HCT116 (cell line): ENCODE measurements at regions not wholly inside any gene's neighbourhood (a gene's known extent, or its start where the extent isn't known, plus 50 kb on each side); places are given as distances from the start of the nearest gene placed in this dataset.

Experiments used
- ATAC-seq: fragments of 200-7000 bp; cut with Tn5 transposase; 2 replicates; pipeline ENCODE4 v1.9.1; 2020; ENCODE audit warnings: mild to moderate bottlenecking, moderate library complexity
- BruUV-seq: library from RNA; stranded (reverse); fragments of 400-500 nt; replicated peaks from 2 replicates; lab custom pipeline; 2021; lab: Mats Ljungman, UMichigan
- CTCF ChIA-PET: fragments of 300-600 bp; sonication (Branson Sonifier 250); formaldehyde crosslinking; loops from one replicate; lab custom pipeline; 2021; ENCODE audit warnings: antibody characterized with exemption; lab: Charles Lee
- POLR2A ChIA-PET: fragments of 300-600, 350-600 bp; sonication (Branson Sonifier 250); formaldehyde crosslinking; loops from one replicate; lab custom pipeline; 2021; ENCODE audit warnings: antibody characterized with exemption; lab: Charles Lee
- RAD21 ChIA-PET, 2 experiments: fragments of 300-600 bp; sonication (Branson Sonifier 250); formaldehyde crosslinking; loops; one replicate each; lab custom pipeline; 2023; ENCODE audit warnings: low total read pairs in 2 of 2; ENCODE audit not compliant: uncharacterized antibody in 2 of 2, unreplicated experiment in 2 of 2, low non-redundant PET in 1 of 2; lab: Charles Lee
- DNase-seq: peaks from one replicate; pipeline ENCODE4 v3.0.0-alpha.2; 2010; ENCODE audit warnings: low read depth, low spot score
- H2AFZ ChIP-seq: fragments of 200-600 bp; shearing (Covaris generic), sonication (generic); 2 replicates; pipeline ENCODE4 v1.6.1; 2017; ENCODE audit warnings: low read depth, mixed run types, mixed read lengths, antibody characterized with exemption, low read length; ENCODE audit not compliant: poor library complexity, severe bottlenecking
- H3K27ac ChIP-seq: 2 replicates; pipeline ENCODE4 v1.5.1; 2012; ENCODE audit warnings: low read depth, low read length
- H3K27me3 ChIP-seq: fragments of 200-600 bp; sonication (generic); 2 replicates; pipeline ENCODE4 v1.6.1; 2016; ENCODE audit warnings: mixed run types, low read length, mixed read lengths; ENCODE audit not compliant: insufficient read depth
- H3K36me3 ChIP-seq, 2 experiments: fragments of 200-500 bp in 1 of 2; fragments of 200-600 bp in 1 of 2; sonication (Bioruptor generic) in 1 of 2; sonication (generic) in 1 of 2; 2 replicates each; pipeline versions ENCODE4 v1.5.1 to v1.6.1; 2014 to 2016; ENCODE audit warnings: low read length in 2 of 2, inconsistent platforms in 1 of 2, mixed read lengths in 1 of 2, mixed run types in 1 of 2; ENCODE audit not compliant: insufficient read depth in 2 of 2, control insufficient read depth in 1 of 2
- H3K4me1 ChIP-seq, 2 experiments: fragments of 200-600 bp in 1 of 2; sonication (generic) in 1 of 2; 2 replicates each; pipeline versions ENCODE4 v1.5.1 to v1.6.1; 2012 to 2017; ENCODE audit warnings: low read length in 2 of 2, inconsistent platforms in 1 of 2, mild to moderate bottlenecking in 1 of 2, mixed read lengths in 1 of 2, mixed run types in 1 of 2, moderate library complexity in 1 of 2; ENCODE audit not compliant: insufficient read depth in 2 of 2, control insufficient read depth in 1 of 2
- H3K4me2 ChIP-seq: fragments of 200-600 bp; sonication (generic); 2 replicates; pipeline ENCODE4 v1.6.1; 2017; ENCODE audit warnings: mixed run types, low read length, mixed read lengths
- H3K4me3 ChIP-seq, 2 experiments: fragments of 200-600 bp in 1 of 2; sonication (generic) in 1 of 2; replicated peaks in 1 of 2; 2 replicates each; pipeline ENCODE4 v1.5.1; 2011 to 2016; ENCODE audit warnings: low read length in 2 of 2, control low read depth in 1 of 2, low read depth in 1 of 2, mild to moderate bottlenecking in 1 of 2, mixed read lengths in 1 of 2, mixed run types in 1 of 2
- H3K79me2 ChIP-seq: fragments of 200-600 bp; sonication (generic); 2 replicates; pipeline ENCODE4 v1.6.1; 2017; ENCODE audit warnings: mild to moderate bottlenecking, mixed run types, low read length, moderate library complexity, mixed read lengths; ENCODE audit not compliant: insufficient read depth
- H3K9ac ChIP-seq: fragments of 200-600 bp; sonication (generic); 2 replicates; pipeline ENCODE4 v1.6.1; 2016; ENCODE audit warnings: low read length, mixed read lengths
- H3K9me2 ChIP-seq: fragments of 200-600 bp; sonication (generic), shearing (Covaris generic); 2 replicates; pipeline ENCODE4 v1.6.1; 2017; ENCODE audit warnings: mixed run types, mild to moderate bottlenecking, moderate library complexity; ENCODE audit not compliant: insufficient read depth
- H3K9me3 ChIP-seq, 2 experiments: fragments of 200-500 bp in 1 of 2; fragments of 200-600 bp in 1 of 2; sonication (Bioruptor generic) in 1 of 2; sonication (generic) in 1 of 2; 2 replicates each; pipeline ENCODE4 v1.6.1; 2014 to 2017; ENCODE audit warnings: low read length in 2 of 2, mixed read lengths in 2 of 2, inconsistent platforms in 1 of 2, low read depth in 1 of 2, mild to moderate bottlenecking in 1 of 2, mixed run types in 1 of 2, moderate library complexity in 1 of 2; ENCODE audit not compliant: control insufficient read depth in 1 of 2, insufficient read depth in 1 of 2
- H4K20me1 ChIP-seq: fragments of 200-600 bp; sonication (generic), shearing (Covaris generic); 2 replicates; pipeline ENCODE4 v1.6.1; 2017; ENCODE audit warnings: mixed run types, mild to moderate bottlenecking, moderate library complexity; ENCODE audit not compliant: insufficient read depth
- CBX3 ChIP-seq: IDR thresholded peaks from 2 replicates; pipeline ENCODE4 v1.6.1; 2012; ENCODE audit warnings: low read depth
- CEBPB ChIP-seq: IDR thresholded peaks from 2 replicates; pipeline ENCODE4 v1.6.1; 2012; ENCODE audit warnings: low read depth
- EZH2phosphoT487 ChIP-seq: fragments of 200-600 bp; IDR thresholded peaks from 2 replicates; pipeline ENCODE4 v1.6.1; 2018; ENCODE audit warnings: antibody characterized with exemption, borderline replicate concordance
- FOSL1 ChIP-seq: IDR thresholded peaks from 2 replicates; pipeline ENCODE4 v1.6.1; 2012; ENCODE audit warnings: low read depth
- TCF7L2 ChIP-seq: IDR thresholded peaks from 2 replicates; pipeline ENCODE4 v1.7.0; 2011; ENCODE audit warnings: borderline replicate concordance, inconsistent platforms; ENCODE audit not compliant: insufficient read depth, insufficient read length; ENCODE audit errors: extremely low read depth
- ZFX ChIP-seq: fragments of 450-650 bp; IDR thresholded peaks from 2 replicates; pipeline ENCODE4 v1.6.1; 2017
- intact Hi-C: fragments of 100-400 bp; cut with micrococcal nuclease; formaldehyde crosslinking; loops from 2 replicates; pipeline ENCODE4 v1.10.0; 2022
- TF ChIP-seq, protein P1 (sequence below): IDR thresholded peaks from 2 replicates; pipeline ENCODE4 v1.6.1; 2012
- TF ChIP-seq, protein P2 (sequence below): IDR thresholded peaks from 2 replicates; pipeline ENCODE4 v1.6.1; 2011; ENCODE audit warnings: mild to moderate bottlenecking, low read length, moderate library complexity; ENCODE audit not compliant: insufficient replicate concordance; ENCODE audit errors: extremely low read depth

DNA sequence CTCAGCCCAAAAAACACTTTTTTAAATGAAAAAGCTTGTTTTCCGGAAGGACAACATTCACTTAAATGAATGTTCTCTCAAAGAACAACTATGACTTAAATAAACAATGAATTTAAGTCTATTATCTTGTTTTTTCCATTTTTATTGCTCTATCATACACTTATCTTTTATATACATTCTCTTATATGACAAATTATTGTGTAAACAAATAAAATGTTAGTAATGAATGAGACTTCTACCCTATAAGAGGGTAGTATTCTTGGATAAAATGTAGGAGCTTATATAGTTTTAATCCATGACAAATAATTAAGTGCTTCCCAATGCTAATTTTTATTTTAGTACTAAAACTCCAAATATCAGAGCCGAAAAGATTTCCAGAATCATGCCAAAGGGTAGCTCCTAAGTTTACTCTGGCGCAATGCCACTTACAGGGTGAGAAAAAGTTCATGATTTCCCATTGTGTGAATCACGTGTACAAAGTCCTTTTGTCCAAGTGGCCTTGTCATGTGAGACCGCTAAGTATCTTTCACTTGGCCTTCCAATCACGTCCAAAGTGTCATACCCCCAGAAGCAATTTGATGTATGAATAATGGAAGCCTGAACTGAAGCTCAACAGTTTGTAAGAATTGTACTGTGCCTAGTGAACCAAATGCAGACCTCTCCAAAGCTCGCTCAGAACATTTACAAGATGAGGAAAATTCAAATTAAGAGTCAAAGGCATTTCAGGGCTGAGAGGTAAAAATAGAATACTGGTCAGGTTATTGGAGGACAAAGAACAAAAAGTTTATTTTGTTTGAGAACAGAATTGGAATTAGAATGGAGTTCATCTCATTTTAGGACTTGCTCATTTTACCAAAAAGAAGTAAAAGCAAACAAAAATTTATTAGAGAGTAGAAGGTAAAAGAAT is 56.6 kb upstream of the C1orf21 start:
- no peaks in the 10 kb centered on the region for H3K4me1 ChIP-seq
- CTCF ChIA-PET = interaction anchor here (1.0 kb wide), 1 partner anchor 11 kb away, joined by 3 read pairs; no protein-coding TSS in a partner anchor
- ATAC-seq = no peak
- no peaks in the 10 kb centered on the region for H4K20me1 ChIP-seq
- no TSS peak for BruUV-seq
- no peaks in the 10 kb centered on the region for H3K27me3 ChIP-seq
- no peak overlapping the region for H3K4me2 ChIP-seq
- no peak overlapping the region for H2AFZ ChIP-seq
- no peaks in the 10 kb centered on the region for H3K79me2 ChIP-seq
- H3K27ac ChIP-seq = no peak overlapping the region
- no peaks in the 10 kb centered on the region for H3K9me2 ChIP-seq
- no peaks in the 10 kb centered on the region for H3K36me3 ChIP-seq
- TF ChIP-seq, protein P1, sequence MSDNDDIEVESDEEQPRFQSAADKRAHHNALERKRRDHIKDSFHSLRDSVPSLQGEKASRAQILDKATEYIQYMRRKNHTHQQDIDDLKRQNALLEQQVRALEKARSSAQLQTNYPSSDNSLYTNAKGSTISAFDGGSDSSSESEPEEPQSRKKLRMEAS = no peak
- TF ChIP-seq ZFX = no peak
- no peak for TF ChIP-seq CEBPB
- TF ChIP-seq EZH2phosphoT487 = no peak
- TF ChIP-seq, protein P2, sequence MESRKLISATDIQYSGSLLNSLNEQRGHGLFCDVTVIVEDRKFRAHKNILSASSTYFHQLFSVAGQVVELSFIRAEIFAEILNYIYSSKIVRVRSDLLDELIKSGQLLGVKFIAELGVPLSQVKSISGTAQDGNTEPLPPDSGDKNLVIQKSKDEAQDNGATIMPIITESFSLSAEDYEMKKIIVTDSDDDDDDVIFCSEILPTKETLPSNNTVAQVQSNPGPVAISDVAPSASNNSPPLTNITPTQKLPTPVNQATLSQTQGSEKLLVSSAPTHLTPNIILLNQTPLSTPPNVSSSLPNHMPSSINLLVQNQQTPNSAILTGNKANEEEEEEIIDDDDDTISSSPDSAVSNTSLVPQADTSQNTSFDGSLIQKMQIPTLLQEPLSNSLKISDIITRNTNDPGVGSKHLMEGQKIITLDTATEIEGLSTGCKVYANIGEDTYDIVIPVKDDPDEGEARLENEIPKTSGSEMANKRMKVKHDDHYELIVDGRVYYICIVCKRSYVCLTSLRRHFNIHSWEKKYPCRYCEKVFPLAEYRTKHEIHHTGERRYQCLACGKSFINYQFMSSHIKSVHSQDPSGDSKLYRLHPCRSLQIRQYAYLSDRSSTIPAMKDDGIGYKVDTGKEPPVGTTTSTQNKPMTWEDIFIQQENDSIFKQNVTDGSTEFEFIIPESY = no peak
- TF ChIP-seq FOSL1 = no peak
- TF ChIP-seq TCF7L2 = no peak
- no peak for TF ChIP-seq CBX3
- no peaks in the 10 kb centered on the region for H3K9me3 ChIP-seq
- no peak for DNase-seq
- H3K9ac ChIP-seq = no peak overlapping the region
- RAD21 ChIA-PET = no interaction called here
- intact Hi-C loops = no loop called here
- no peak overlapping the region for H3K4me3 ChIP-seq
- POLR2A ChIA-PET = no interaction called here
